Activated naive CD4-positive, alpha-beta T cell (primary cell): ENCODE measurements at regions not wholly inside any gene's neighbourhood (a gene's known extent, or its start where the extent isn't known, plus 50 kb on each side); places are given as distances from the start of the nearest gene placed in this dataset.

ENCODE experiments used
- DNase-seq, 4 experiments: peaks; one replicate each; lab custom pipeline; 2025; lab: John Stamatoyannopoulos, UW

DNA sequence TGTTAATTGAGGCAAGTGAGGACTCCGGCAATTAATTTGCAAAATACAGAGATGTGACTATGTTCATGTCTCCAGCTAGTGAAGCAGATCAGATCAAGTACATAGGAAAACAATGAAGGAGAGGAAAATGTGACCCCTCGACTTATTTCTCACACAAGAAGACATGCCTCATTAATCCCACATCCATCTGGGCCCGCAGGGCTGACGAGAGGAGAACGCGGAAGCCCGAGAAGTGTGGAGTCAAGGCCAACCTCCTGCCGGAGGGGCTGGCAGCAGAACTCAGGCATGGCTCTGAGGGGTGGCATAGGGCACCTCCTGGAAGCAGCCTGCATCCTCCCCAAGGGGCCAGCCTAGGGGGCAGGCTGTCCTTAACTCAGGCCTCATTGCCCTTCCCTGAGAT lies 54.4 kb downstream of the ZNF503 start:
- no peak for DNase-seq

DNA sequence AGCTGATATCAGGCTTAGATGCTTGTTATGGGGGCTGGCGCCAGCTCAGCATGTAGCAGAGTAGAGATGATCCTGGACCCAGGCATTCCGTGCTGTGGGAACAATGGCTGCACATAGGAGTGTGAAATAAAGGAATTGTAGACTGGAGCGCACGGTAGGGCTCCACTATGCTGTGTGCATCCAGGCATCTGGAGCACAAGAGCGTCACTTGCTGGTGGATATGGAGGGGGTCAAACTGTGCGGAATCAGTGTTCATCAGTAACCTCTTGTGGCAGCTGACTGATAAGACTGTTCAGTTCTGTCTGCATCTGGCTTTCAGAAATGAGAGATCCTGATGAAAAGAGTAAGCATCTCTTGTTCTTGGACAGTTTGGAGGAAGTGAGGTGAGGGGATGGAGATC lies 55.8 kb downstream of the ZNF503 start:
- no peak for DNase-seq

DNA sequence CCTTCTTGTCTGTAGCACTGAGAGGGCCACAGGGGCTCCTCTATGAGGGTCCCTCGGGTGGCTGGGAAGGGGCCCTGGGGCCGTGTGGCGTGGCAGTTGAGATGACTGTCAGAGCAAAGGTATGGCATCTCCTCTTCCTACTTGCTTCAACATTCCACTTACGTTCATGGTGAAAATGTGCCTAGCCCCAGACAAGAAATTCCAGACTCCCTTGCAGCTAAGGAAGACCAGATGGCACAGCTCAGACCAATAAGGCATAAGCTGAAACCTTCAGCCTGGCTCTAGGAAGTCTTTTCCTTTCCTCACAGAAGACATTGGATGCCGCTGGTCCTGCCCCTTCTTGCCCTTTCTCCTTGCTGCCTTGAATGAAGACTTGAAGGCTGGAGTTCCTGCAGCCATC lies 57.4 kb downstream of the ZNF503 start:
- no peak for DNase-seq

DNA sequence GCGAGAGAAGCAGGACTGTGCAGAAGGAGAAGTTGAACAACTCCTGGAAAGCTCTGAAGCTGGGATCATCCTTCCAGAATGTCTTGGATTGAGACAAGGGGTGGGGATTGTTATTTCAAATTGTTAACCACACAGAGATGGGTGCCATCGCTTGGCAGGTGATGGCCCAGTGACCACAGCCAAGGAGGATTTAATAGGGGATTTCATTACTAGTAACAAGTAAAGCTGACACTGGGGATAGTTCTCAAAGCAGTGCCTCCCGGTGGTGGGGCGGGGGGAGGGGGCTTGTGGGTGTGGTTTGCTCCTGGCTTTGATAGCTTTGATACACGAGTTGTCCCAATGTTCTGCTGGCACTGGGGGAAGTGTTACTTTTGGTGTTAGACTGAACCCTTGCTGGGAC lies 59.2 kb downstream of the ZNF503 start:
- no peak for DNase-seq

DNA sequence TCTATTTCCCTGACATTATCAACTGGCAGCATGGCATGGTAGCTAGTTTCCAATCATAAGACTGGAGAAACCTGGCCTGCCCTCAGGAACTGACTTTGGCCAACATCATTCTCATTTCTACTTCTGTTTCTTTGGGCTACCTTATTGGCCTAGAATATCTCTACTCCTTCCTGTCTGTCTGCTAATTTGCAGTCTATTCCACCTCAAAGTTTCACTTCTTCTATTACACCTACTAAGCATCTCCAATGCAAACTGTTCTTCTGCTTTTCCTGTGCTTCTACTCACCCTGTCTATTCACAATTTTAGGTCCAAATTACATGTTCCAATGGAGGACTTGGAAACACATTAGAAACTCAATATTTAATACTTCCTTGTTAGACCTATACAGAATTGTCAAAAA lies 65.6 kb downstream of the ZNF503 start:
- no peak for DNase-seq

DNA sequence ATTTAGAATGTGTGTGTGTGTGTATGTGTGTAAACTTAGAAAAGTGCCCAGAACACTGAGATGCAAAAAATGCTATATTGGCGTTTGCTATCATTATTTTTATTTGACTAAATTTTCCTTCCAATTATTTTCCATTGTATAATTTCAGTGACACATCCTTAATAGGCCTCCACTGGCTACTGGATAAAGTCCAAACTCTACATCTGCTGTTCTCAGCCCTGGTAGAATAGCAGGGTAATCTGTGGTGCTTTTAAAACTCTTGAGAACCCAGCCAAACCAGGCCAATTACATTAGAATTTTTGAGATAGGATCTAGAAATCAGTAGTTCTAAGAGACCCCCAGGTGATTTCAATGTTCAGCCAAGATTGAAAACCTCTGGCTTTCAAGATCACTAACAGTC lies 66.4 kb downstream of the ZNF503 start:
- DNase-seq = no peak

DNA sequence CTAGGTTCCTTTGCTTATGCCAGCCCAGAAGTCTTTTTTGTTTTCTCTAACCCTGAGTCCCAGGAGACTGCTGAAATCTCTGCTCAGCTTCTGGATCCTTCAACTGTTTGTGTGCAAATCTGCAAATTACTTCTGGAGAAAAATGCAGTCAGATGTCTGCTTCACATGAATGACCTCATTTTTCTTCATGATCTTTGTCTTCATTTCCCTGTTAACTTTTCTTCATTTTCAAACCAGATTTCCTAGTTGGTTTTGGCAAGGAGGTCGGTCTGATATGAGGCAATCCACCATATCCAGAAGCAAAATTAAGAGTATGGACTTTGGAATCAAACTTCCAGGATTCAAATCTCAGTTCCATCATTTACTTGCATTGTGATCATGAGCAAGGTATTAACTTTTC lies 66.8 kb downstream of the ZNF503 start:
- DNase-seq = no peak

DNA sequence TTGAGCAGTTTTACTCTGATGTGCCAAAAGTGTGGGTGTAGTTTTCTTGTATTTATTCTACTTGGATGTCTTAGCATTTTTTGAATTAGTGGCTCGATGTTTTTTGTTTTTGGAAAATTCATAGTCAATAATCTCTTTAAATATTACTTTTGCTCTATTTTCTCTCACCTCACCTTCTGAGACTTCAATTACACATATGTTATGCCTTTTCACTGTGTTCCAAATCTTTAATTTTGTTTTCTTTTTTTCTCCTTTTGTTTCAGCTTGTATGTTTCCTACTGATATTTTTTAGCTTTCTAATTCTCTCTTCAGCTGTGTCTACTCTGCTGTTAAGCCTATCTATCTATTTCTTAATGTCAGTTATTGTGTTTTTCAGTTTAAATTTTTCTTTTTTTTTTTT lies 69.5 kb downstream of the ZNF503 start:
- DNase-seq = no peak

DNA sequence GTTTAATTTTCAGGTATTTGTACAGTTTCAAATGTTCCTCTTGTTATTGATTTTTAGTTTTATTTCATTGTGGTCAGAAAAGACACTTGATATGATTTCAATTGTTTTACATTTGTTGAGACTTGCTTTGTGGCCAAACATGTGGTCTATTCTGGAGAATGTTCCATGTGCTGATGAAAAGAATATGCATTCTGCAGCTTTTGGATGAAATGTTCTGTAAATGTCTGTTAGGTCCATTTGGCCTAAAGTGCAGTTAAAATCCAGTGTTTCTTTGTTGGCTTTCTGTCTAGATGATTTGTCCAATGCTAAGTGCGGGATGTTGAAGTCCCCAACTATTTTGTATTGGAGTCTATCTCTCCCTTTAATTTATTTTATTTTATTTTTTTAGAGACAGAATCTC lies 70.5 kb downstream of the ZNF503 start:
- no peak for DNase-seq

DNA sequence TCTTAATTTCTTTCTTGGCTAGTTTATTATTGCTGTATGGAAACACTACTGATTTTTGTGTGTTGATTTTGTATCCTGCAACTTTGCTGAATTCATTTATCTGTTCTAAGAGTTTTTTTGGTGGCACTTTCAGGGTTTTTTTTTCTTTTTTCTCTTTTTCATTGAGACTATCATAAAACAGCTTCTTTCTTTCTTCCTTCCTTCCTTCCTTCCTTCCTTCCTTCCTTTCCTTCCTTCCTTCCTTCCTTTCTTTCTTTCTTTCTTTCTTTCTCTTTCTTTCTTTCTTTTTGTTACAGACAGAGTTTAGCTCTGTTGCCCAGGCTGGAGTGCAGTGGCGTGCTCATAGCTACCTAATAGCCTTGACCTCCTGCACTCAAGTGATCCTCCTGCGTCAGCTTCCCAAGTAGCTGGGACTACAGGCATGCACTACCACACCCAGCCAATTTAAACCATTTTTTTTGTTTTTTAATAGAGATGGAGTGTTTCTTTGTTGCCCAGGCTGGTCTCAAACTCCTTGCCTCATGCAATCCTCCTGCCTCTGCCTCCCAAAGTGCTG lies 72.3 kb downstream of the ZNF503 start:
- no peak for DNase-seq

DNA sequence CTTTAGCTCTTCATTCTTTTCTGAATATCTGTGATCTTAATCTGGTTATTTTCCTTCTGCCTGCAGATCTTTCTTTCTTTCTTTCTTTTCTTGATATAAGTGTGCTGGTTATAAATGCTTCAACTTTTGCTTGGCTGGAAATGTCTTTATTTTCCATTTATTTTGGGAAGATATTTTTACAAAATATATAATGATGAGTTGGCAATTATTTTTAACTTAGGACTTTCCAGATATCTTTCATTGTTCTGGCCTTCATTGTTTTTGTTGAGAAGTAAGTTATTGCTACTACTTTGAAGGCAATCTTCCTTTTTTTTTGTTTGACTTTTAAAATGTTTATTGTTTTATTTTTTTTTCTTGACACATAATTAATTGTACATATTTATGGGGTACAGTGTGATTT lies 75.3 kb downstream of the ZNF503 start:
- DNase-seq = no peak

DNA sequence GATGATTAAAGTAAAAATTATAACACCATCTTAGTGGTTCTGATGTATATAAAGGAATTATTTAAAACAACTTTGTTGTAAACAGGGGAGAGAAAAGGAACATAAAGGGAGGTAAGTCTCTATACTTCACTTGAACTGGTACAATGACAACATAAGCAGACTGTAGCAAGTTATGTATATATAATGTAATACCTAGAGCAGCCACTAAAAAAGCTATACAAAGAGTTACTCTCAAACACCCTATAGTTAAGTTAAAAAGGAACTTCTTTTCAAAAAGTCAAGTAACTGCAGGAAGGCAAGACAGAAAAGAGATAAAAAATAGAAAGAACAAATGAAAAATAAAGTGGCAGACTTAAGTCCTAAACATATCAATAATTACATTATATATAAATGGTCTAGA lies 82.3 kb downstream of the ZNF503 start:
- DNase-seq = no peak

DNA sequence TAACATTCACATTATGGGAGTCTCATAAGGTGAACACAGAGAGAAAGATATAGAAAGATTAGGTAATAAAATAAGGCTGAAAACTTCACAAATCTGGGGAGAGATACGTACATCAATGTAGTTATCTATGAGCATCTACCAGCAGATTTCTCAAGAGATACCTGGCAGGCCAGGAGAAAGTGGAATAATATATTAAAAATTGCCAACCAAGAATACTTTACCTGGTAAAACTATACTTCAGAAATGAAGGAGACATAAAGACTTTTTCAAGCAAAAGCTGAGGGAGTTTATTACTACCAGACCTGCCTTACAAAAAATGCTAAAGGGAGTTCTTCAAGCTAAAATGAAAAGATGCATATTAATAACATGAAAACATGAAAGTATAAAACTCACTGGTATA lies 78.8 kb upstream of the COMTD1 start:
- no peak for DNase-seq

DNA sequence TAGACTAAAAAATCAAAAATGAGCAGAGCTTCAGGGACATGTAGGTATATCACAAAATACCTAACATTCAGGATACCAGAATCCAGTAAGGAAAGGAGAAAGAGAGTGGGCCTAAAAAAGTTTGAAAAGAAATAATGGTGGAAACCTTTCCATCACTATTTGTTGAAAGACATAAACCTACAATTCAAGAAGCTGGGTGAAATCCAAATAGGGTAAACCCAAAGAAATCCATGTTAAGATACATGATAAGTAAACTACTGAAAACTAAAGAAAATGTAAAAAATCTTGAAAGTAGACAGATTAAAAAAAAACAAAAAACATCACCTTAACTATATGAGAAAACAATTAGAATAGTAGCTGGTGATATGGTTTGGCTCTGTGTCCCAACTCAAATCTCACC lies 76.7 kb upstream of the COMTD1 start:
- DNase-seq = no peak

DNA sequence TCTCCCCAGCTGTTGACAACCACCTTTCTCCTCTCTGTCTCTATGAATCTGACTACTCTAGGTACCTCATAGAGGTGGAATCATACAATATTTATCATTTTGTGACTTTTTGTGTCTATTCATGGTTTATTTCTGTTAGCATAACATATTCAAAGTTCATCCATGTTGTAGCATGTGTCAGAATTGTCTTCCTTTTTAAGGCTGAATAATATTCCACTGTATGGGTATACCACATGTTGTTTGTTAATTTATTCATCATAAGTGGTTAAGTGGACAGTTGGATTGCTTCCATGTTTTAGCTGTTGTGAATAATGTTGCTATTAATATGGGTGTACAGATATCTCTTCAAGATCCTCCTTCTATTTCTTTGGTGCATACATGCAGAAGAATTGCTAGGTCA lies 69.9 kb upstream of the COMTD1 start:
- DNase-seq = no peak

DNA sequence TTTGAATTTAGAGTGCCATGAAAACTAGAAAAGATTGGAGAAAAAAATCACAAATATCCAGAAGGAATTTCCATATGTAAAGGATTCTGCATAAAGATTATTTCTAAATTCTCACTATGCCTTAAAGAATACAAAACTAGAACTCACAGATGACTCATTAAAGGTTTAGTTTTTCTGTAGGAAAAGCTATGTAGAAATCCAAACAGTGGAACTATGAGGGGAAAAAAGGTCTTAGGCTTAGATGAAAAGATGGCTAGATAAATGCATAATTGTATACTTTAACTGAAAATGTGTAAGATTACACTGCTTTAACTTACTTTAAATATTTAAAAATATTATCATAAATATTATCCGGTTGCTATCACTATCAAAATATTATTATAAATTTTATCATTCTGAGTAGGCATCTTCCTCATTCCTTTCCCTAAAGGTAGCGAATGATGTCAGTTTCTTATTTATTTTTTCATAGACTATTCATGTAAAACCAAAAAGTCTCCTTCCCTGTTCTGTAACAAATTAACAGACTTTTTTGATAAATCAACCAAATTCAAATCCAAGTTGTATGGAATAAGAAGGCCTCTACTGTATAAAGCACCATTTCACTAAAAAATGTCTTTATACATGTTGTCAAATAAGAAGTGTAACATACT lies 69.1 kb upstream of the COMTD1 start:
- DNase-seq = no peak

DNA sequence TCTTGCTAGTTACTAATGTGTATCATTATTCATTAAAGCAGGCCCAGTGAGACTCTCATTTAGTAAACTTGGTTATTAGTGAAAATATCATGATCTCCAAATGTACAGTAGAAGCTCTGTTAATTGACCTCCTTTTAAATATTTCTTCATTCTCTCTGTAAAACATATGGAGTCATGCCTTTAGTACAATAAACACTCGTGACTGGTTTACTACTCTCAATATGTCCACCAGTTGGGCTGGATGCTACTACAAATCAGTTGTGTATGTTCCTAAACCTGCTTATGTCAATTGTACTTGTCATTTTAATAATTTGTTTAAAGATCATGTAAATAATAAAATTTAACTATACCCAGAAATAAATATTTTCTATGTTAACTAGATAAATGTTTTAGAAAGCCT lies 68.6 kb upstream of the COMTD1 start:
- DNase-seq = no peak

DNA sequence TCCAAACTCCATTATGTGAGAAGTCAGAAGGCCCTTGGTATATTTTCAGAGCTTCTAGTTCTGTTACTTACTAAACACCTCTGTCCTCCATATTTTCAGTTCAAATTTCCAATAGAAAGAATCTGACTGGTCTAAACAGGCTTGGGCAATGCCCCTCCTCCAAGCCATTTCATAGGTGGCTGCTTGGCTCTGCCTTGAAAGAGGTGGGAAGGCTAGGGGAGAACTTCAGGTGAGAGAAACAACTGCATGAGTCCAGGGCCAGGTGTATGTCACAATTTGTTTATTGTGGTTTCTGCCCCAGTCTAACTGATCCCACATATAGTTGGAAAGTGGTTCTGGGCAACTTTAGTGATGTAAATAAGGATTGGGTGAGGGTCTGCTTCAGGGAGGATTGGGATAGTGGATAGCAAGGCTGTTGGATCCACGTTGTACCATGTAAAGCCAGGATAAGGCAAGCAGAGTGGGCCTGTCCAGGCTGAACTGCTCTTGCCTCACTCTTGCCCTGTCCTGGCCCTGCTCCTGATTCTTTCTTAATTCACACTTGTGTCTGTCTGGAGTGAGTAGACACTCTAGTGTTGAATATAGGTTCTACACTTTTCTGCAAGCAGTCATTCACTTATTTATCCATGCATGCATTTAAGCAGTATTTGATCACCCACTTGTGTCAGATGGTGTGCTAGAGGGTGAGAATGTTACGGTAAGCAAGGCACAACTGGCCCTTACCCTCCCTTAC lies 67.5 kb upstream of the COMTD1 start:
- DNase-seq = no peak

DNA sequence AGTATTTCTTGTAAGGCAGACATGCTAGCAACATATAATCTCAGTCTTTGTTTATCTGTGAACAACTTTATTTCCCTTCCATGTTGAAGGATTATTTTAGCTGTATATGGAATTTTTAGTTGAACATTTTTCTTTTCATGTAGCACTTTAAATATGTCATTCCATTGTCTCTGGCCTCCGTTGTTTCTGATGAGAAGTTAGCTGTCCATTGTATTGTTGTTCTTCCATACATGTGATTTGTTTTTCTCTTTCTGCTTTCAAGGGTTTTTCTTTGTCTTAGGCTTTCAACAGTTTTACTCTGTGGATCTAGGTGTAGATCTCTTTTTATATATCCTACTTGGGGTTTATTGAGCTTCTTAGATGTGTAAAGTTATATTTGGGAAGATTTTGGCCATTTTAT lies 66.3 kb upstream of the COMTD1 start:
- no peak for DNase-seq

DNA sequence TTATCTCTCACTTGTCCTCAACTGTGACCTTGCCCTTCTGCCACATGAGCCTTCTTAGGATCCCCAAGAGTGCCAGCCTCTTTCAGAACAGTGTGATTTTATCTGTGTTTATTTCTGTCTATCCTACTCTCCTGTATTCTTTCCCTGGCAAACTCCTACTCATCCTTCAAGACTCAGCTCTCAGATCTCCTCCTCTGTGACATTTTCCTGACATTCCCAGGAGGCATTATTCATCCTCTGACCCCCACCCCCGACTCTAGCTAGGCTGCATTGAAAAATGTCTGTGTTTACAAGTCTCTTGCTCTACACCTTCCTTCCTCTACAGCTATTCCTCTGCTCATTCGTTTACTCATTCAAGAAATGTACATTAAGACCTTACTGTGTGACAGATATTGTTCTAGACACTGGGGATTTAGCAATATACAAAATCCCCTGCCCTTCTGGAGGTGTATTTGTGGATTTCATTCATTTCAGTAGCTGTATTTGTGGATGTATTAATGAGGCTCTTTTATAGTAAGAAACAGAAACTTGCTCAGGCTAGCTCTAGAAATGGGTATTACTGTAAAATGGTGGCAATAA lies 61.4 kb upstream of the COMTD1 start:
- no peak for DNase-seq

DNA sequence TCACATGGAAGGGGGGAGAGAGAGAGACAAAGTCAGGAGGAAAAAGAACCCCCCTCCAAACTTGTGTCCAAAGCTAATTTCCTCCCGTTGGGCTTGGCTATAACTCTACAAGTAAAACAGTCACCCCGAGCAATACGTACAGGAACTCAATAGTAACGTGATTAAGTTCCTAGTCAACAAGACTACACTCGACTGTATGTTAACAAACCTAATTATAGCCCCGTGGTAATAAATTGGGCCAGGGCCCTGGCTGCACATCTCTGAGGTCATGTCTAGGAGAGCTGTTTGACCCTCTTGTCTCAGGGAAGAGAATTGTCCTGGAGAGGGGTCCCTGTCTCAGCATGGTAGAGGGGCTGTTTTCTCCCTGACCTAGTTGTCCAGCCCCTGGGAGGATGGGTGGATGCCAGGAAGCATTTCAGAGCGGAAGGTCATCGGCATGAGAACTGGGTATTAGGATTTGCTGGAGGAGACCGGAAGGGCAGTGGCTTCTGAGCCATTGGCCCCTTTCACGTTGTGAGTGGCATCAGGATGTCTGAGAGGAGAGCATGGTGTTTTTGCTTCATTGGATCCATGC lies 60.2 kb upstream of the COMTD1 start:
- DNase-seq = no peak

DNA sequence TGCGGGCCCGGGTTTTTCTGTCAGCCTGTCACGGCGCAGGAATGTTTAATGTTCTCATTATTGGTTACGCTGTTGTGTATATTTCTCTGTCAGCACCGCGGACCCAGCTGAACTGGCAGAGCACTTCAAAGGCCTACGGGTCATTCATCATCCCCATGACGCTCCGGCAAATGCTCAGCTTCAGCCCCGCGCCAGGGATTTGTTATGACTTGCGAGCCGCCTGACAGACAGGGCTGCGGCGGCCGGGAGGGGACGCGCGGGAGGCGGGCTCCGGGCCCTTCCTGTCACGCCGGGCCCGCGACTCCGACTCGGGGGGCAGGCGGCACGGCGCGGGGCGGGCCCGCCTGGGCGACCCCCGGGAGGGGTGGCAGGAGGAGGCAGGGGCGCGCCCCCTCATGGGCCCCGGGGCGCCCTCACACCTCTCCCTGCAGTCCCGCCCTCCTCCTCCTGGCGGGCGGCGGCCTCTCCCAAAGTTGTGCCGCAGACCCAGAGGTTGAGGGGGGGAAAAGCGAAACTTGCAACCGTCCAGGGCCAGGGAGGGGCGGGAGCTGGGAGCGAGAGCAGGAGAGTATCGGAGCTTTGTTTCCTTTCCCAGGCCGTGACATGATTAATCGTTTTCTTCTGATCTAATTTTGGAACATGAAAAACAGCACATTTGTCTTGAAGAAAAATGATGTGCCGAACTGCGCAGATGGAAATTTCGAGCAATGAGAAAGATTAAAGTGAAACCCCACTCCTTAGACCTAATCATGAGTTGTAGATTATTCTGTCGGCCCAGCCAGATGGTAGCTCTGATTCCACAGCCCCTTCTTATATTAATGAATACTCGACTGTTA lies 59.3 kb upstream of the COMTD1 start:
- DNase-seq = peak; percentile 22 to 57 (median 36)
